Skeletal muscle tissue (tissue), 3 donors: ENCODE measurements at regions not wholly inside any gene's neighbourhood (a gene's known extent, or its start where the extent isn't known, plus 50 kb on each side); places are given as distances from the start of the nearest gene placed in this dataset.

Experiments used
- H3K27ac ChIP-seq: one replicate; pipeline ENCODE4 v1.7.0; 2013; ENCODE audit warnings: mild to moderate bottlenecking, low read depth, low read length, inconsistent platforms
- H3K27me3 ChIP-seq, 3 donors: one replicate each; pipeline ENCODE4 v1.7.0; 2013; ENCODE audit warnings: low read length in 3 of 3; ENCODE audit not compliant: control insufficient read depth in 3 of 3, insufficient read depth in 3 of 3
- H3K36me3 ChIP-seq, 3 donors: one replicate each; pipeline ENCODE4 v1.7.0; 2013; ENCODE audit warnings: low read length in 3 of 3; ENCODE audit not compliant: control insufficient read depth in 3 of 3, insufficient read depth in 3 of 3
- H3K4me1 ChIP-seq, 3 donors: one replicate each; pipeline ENCODE4 v1.7.0; 2013; ENCODE audit warnings: low read length in 3 of 3, mild to moderate bottlenecking in 3 of 3; ENCODE audit not compliant: control insufficient read depth in 3 of 3, insufficient read depth in 3 of 3
- H3K4me3 ChIP-seq, 3 donors: one replicate each; pipeline ENCODE4 v1.7.0; 2013; ENCODE audit warnings: low read length in 3 of 3
- H3K9ac ChIP-seq, 3 donors: one replicate each; pipeline ENCODE4 v1.7.0; 2013; ENCODE audit warnings: low read length in 3 of 3, mild to moderate bottlenecking in 3 of 3, moderate library complexity in 2 of 3, low read depth in 1 of 3
- H3K9me3 ChIP-seq, 3 donors: one replicate each; pipeline ENCODE4 v1.7.0; 2013; ENCODE audit warnings: low read length in 3 of 3; ENCODE audit not compliant: control insufficient read depth in 3 of 3
- donor health status: Osteomylitis.

DNA sequence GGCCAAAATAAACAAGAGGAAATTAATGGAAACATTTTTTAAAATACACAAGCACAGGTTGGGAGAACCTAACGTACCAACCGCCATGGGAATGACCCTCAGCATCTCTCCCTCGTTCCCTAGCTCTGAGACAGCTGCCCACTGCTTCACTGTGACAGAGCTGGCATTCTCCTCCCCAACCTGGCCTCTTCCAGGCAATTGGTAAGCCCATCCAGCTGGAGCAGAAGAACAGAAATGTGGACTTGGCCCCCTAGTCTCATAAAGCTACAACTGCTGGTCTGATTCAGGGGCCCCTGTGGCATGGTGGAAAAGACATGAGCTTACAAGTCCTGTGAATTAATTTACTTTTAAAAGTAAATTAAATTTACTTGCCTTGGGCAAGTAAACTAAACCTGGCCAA is 245.1 kb downstream of the PTTG2 start:
- H3K27me3 ChIP-seq: no peaks in the 10 kb centered on the region
- no peak overlapping the region for H3K4me3 ChIP-seq
- H3K4me1 ChIP-seq: peaks cover 0 to 2% (median 2%) of the 10 kb centered on the region in 3 donors
- H3K9me3 ChIP-seq: no peaks in the 10 kb centered on the region
- H3K9ac ChIP-seq: no peak overlapping the region
- H3K36me3 ChIP-seq: no peaks in the 10 kb centered on the region
- H3K27ac ChIP-seq: no peak overlapping the region

GRCh38 chr4:38207110-38207457 is 246.9 kb downstream of the PTTG2 start:
- H3K27me3 ChIP-seq: no peaks in the 10 kb centered on the region
- H3K4me1 ChIP-seq: peaks cover 0 to 8% (median 5%) of the 10 kb centered on the region in 3 donors
- H3K27ac ChIP-seq: no peak overlapping the region
- H3K9ac ChIP-seq: no peak overlapping the region
- H3K9me3 ChIP-seq: no peaks in the 10 kb centered on the region
- no peaks in the 10 kb centered on the region for H3K36me3 ChIP-seq
- H3K4me3 ChIP-seq: no peak overlapping the region

GRCh38 chr4:38209654-38210053 is 249.5 kb downstream of the PTTG2 start:
- no peaks in the 10 kb centered on the region for H3K36me3 ChIP-seq
- H3K27me3 ChIP-seq: no peaks in the 10 kb centered on the region

DNA sequence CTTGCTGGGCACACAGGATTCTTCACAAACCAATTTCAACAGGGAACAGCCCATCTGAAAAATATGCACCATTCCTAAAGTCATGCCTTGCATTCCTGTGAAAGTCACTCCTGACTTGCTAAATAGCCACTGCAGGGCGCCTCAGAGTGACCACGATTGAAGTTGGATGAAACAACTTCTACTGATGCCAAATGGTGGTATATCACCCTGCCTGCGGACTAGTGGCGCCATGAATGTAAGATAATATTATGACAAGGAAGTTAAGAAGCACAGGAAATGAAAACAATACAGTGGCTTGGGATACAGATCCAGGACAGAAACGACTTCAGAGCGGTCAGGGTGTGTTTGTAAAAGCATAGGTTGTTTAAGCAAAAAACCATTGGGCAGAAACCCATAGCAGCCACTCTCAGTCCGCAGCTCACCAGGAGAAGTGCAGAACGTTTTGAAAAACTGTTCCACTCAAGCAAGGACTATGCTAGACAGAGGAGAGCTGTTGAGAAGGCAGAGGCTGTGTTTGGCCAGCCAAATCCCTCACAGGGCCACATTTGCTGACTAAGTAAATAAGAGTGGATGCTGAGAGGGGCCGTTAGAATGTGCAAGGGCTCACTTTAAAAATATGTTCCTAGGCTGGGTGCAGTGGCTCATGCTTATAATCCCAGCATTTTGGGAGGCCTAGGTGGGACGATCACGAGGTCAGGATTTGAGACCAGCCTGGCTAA is 250.4 kb downstream of the PTTG2 start:
- no peaks in the 10 kb centered on the region for H3K9me3 ChIP-seq
- no peaks in the 10 kb centered on the region for H3K36me3 ChIP-seq
- no peak overlapping the region for H3K4me3 ChIP-seq
- H3K4me1 ChIP-seq: peaks cover 0 to 8% (median 5%) of the 10 kb centered on the region in 3 donors
- no peak overlapping the region for H3K9ac ChIP-seq
- no peak overlapping the region for H3K27ac ChIP-seq
- no peaks in the 10 kb centered on the region for H3K27me3 ChIP-seq

More at GRCh38 chr4:38209654-38210053, 249.5 kb downstream of the PTTG2 start:
- Histone ChIP-seq H3K4me1 (peaks cover 0 to 8% (median 5%) of the 10 kb centered on the region in 3 donors), H3K9ac (no peak overlapping the region), H3K4me3 (no peak overlapping the region), H3K27ac (no peak overlapping the region), H3K9me3 (no peaks in the 10 kb centered on the region)

DNA sequence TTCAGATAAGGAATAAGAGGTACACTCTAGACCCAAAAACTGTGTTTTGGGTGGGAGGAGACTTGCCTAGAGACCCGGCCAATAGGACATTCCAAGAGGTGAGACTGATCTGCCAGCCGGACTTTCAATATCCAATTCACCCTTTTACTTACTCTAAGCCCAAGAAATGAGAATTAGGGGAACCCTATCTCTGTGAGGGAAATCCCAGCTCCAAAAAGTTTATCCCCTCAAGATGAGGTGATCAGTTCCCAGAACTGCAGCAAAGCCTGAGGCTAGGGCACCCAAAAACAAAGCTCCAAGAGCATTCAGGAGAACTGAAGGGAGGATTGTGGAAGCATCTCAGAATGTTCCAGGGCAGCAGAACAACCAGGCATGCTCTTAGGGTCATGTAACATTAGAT is 251.7 kb downstream of the PTTG2 start:
- peaks cover 0 to 8% (median 5%) of the 10 kb centered on the region in 3 donors for H3K4me1 ChIP-seq
- H3K27ac ChIP-seq: peak overlapping the region; percentile 48
- no peaks in the 10 kb centered on the region for H3K36me3 ChIP-seq
- H3K9ac ChIP-seq: no peak overlapping the region
- no peaks in the 10 kb centered on the region for H3K9me3 ChIP-seq
- no peaks in the 10 kb centered on the region for H3K27me3 ChIP-seq
- H3K4me3 ChIP-seq: no peak overlapping the region

GRCh38 chr4:38213083-38213805 is 253.0 kb downstream of the PTTG2 start:
- Histone ChIP-seq H3K36me3 (no peaks in the 10 kb centered on the region), H3K4me1 (peaks cover 0 to 8% (median 5%) of the 10 kb centered on the region in 3 donors), H3K27me3 (no peaks in the 10 kb centered on the region), H3K4me3 (no peak overlapping the region), H3K27ac (no peak overlapping the region), H3K9ac (no peak overlapping the region), H3K9me3 (no peaks in the 10 kb centered on the region)

DNA sequence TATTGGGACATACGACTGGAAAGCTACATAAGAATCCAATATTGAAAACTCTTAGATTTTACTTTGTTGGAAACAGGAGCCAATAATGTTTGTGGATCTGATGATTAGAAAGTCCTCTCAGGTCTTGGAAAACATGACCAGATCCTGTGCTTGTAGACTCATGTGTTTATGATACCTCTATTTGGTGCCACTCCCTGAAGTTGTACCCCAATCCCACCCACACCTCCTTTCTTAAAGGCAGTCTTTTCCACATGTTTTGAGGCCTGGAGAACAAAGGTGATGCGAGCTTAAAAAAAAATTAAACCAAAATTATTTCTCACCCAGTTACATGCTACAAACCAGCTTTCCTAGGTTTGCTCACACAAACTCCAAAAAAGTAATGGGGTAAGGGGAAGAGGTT is 262.7 kb downstream of the PTTG2 start:
- H3K27ac ChIP-seq: no peak overlapping the region
- H3K36me3 ChIP-seq: no peaks in the 10 kb centered on the region
- no peaks in the 10 kb centered on the region for H3K27me3 ChIP-seq

DNA sequence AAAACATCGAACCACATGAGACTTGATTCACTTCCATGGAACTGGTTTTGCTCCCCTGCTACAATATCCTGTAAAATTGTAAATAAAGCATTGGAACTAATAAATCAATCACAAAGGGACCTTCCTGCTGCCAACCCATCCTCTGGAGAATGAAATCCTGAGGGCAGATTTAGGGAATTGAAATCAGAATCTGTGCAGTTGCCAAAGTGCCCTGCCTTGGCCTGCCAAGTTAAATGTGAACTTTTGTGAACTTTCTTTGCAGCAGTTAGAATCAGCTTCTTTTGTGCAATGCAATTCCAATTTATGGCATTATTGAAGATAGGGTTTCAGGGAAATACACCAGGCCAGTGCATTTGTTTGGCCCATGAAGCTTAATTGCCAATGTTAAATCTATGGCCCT is 263.1 kb downstream of the PTTG2 start:
- no peaks in the 10 kb centered on the region for H3K27me3 ChIP-seq
- no peak overlapping the region for H3K4me3 ChIP-seq
- H3K4me1 ChIP-seq: peaks cover 0 to 10% (median 4%) of the 10 kb centered on the region in 3 donors
- no peak overlapping the region for H3K9ac ChIP-seq
- H3K36me3 ChIP-seq: no peaks in the 10 kb centered on the region
- no peaks in the 10 kb centered on the region for H3K9me3 ChIP-seq
- peak overlapping the region; percentile 36 for H3K27ac ChIP-seq

More for the DNA sequence above, 262.7 kb downstream of the PTTG2 start:
- peaks cover 0 to 10% (median 4%) of the 10 kb centered on the region in 3 donors for H3K4me1 ChIP-seq
- H3K9me3 ChIP-seq: no peaks in the 10 kb centered on the region
- no peak overlapping the region for H3K4me3 ChIP-seq
- H3K9ac ChIP-seq: no peak overlapping the region

GRCh38 chr4:38223782-38224236 is 263.6 kb downstream of the PTTG2 start:
- Histone ChIP-seq H3K27ac (peak overlapping the region; percentile 36), H3K27me3 (no peaks in the 10 kb centered on the region)

GRCh38 chr4:38224850-38225249 is 264.7 kb downstream of the PTTG2 start:
- Histone ChIP-seq H3K27me3 (no peaks in the 10 kb centered on the region), H3K27ac (no peak overlapping the region), H3K9me3 (no peaks in the 10 kb centered on the region), H3K4me3 (no peak overlapping the region), H3K9ac (no peak overlapping the region), H3K4me1 (peaks cover 0 to 10% (median 4%) of the 10 kb centered on the region in 3 donors), H3K36me3 (no peaks in the 10 kb centered on the region)

More at GRCh38 chr4:38223782-38224236, 263.6 kb downstream of the PTTG2 start:
- no peaks in the 10 kb centered on the region for H3K36me3 ChIP-seq
- peaks cover 0 to 10% (median 4%) of the 10 kb centered on the region in 3 donors for H3K4me1 ChIP-seq
- H3K9me3 ChIP-seq: no peaks in the 10 kb centered on the region
- H3K4me3 ChIP-seq: no peak overlapping the region
- no peak overlapping the region for H3K9ac ChIP-seq
